K562 (cell line): ENCODE measurements at regions not wholly inside any gene's neighbourhood (a gene's known extent, or its start where the extent isn't known, plus 50 kb on each side); places are given as distances from the start of the nearest gene placed in this dataset.

ENCODE experiments used
- ATAC-seq: fragments of 200-7000 bp; cut with Tn5 transposase; 3 replicates; pipeline ENCODE4 v1.9.1; 2020; ENCODE audit warnings: moderate library complexity
- BruUV-seq: library from RNA; stranded (reverse); fragments of 400-500 nt; replicated peaks from 2 replicates; lab custom pipeline; 2021; lab: Mats Ljungman, UMichigan
- CTCF ChIA-PET: fragments of 300-600 bp; formaldehyde crosslinking; extraction: SDS; loops from one replicate; lab custom pipeline; 2021; ENCODE audit warnings: low intra/inter-chr PET ratio; lab: Yijun Ruan, JAX
- POLR2A ChIA-PET: fragments of 300-600, 350-650 bp; sonication (Branson Sonifier 250); formaldehyde crosslinking; extraction: SDS; loops from one replicate; lab custom pipeline; 2021; ENCODE audit warnings: antibody characterized with exemption, inconsistent platforms; lab: Yijun Ruan, JAX
- DNase-seq, 4 experiments: peaks; one replicate each; pipeline versions ENCODE4 v3.0.0 to v3.0.0-alpha.2; 2011 to 2018; ENCODE audit warnings: low spot score in 3 of 4, mixed read lengths in 3 of 4; ENCODE audit errors: extremely low read depth in 1 of 4
- FAIRE-seq: peaks from 2 replicates; lab custom pipeline; 2011; peaks lifted over from hg19 to GRCh38; lab: Jason Lieb, UNC
- H2AFZ ChIP-seq: 2 replicates; pipeline ENCODE4 v1.6.0; 2011; ENCODE audit warnings: low read depth, low read length, control low read depth, inconsistent platforms
- H3K27ac ChIP-seq: fragments of 200-600 bp; 3 replicates; pipeline ENCODE4 v1.8.0; 2011; ENCODE audit warnings: low read depth, mild to moderate bottlenecking, control low read depth, inconsistent platforms, low read length, moderate library complexity, mixed read lengths; ENCODE audit errors: extremely low read depth
- H3K27me3 ChIP-seq, 2 experiments: fragments of 300-600 bp in 1 of 2; 2 replicates in 1 of 2; 3 replicates in 1 of 2; pipeline versions ENCODE4 v1.6.0 to v1.8.0; 2011; ENCODE audit warnings: inconsistent platforms in 2 of 2, low read length in 2 of 2, mild to moderate bottlenecking in 1 of 2, mixed read lengths in 1 of 2, moderate library complexity in 1 of 2; ENCODE audit not compliant: control insufficient read depth in 2 of 2, insufficient read depth in 2 of 2
- H3K36me3 ChIP-seq: fragments of 300-600 bp; 3 replicates; pipeline ENCODE4 v1.8.0; 2011; ENCODE audit warnings: mild to moderate bottlenecking, low read length, inconsistent platforms; ENCODE audit not compliant: control insufficient read depth, insufficient read depth
- H3K4me1 ChIP-seq, 2 experiments: fragments of 200-600 bp in 1 of 2; replicated peaks in 1 of 2; 2 replicates in 1 of 2; 3 replicates in 1 of 2; pipeline versions ENCODE4 v1.5.1 to v1.8.0; 2011; ENCODE audit warnings: inconsistent platforms in 2 of 2, low read length in 2 of 2, mild to moderate bottlenecking in 1 of 2, mixed read lengths in 1 of 2, moderate library complexity in 1 of 2; ENCODE audit not compliant: control insufficient read depth in 2 of 2, insufficient read depth in 2 of 2
- H3K4me2 ChIP-seq: 2 replicates; pipeline ENCODE4 v1.6.1; 2011; ENCODE audit warnings: low read length, control low read depth, inconsistent platforms, mixed read lengths; ENCODE audit not compliant: insufficient read depth
- H3K4me3 ChIP-seq: fragments of 200-600 bp; sonication (generic), shearing (Covaris generic); 2 replicates; pipeline ENCODE4 v1.5.1; 2016; ENCODE audit warnings: control low read depth, inconsistent platforms
- H3K79me2 ChIP-seq: fragments of 200-600 bp; 3 replicates; pipeline ENCODE4 v1.8.0; 2011; ENCODE audit warnings: low read length, inconsistent platforms; ENCODE audit not compliant: control insufficient read depth, insufficient read depth
- H3K9ac ChIP-seq, 2 experiments: 2 replicates each; pipeline versions ENCODE4 v1.6.0 to v1.6.1; 2011; ENCODE audit warnings: low read depth in 2 of 2, low read length in 2 of 2, control low read depth in 1 of 2, inconsistent platforms in 1 of 2, mild to moderate bottlenecking in 1 of 2, mixed read lengths in 1 of 2; ENCODE audit not compliant: insufficient read depth in 1 of 2
- H3K9me1 ChIP-seq: one replicate; pipeline ENCODE4 v1.6.0; 2011; ENCODE audit warnings: inconsistent platforms, mild to moderate bottlenecking, low read length, moderate library complexity; ENCODE audit not compliant: control insufficient read depth, insufficient read depth
- H3K9me3 ChIP-seq: replicated peaks from 2 replicates; pipeline ENCODE4 v1.5.1; 2011; ENCODE audit warnings: low read depth, low read length, inconsistent platforms; ENCODE audit not compliant: control insufficient read depth, insufficient read depth
- H4K20me1 ChIP-seq: replicated peaks from 2 replicates; pipeline ENCODE4 v1.6.1; 2011; ENCODE audit warnings: low read length, inconsistent platforms, mixed read lengths; ENCODE audit not compliant: control insufficient read depth, insufficient read depth
- CEBPZ ChIP-seq: fragments of 150-350 bp; IDR thresholded peaks from 2 replicates; pipeline ENCODE4 v1.6.1; 2014; ENCODE audit warnings: low read depth, mild to moderate bottlenecking, low read length, borderline replicate concordance
- GABPA ChIP-seq: fragments of 200-800 bp; sonication (Bioruptor generic); conservative IDR thresholded peaks from 2 replicates; pipeline ENCODE4 v1.6.1; 2016; ENCODE audit warnings: low read depth, missing genetic modification characterization, missing compliant biosample characterization
- HOMEZ ChIP-seq: fragments of 250-450 bp; sonication (Bioruptor Pico); IDR thresholded peaks from 2 replicates; pipeline ENCODE4 v1.4.0; 2020; ENCODE audit warnings: mild to moderate bottlenecking, moderate library complexity
- ILF3 ChIP-seq: fragments of 450-650 bp; IDR thresholded peaks from 2 replicates; pipeline ENCODE4 v1.6.1; 2018; ENCODE audit warnings: antibody characterized with exemption, mild to moderate bottlenecking, moderate library complexity, borderline replicate concordance
- KAT2B ChIP-seq: IDR thresholded peaks from one replicate; pipeline ENCODE4 v1.6.1; 2012; ENCODE audit warnings: low read depth, mild to moderate bottlenecking, control low read depth, inconsistent platforms, low read length, moderate library complexity
- KLF13 ChIP-seq: fragments of 450-650 bp; IDR thresholded peaks from 2 replicates; pipeline ENCODE4 v1.6.1; 2016; ENCODE audit warnings: missing genetic modification characterization, low read depth, mild to moderate bottlenecking, missing compliant biosample characterization, moderate library complexity, borderline replicate concordance
- MCM3 ChIP-seq: fragments of 450-650 bp; IDR thresholded peaks from 2 replicates; pipeline ENCODE4 v1.6.1; 2016
- NFYB ChIP-seq: IDR thresholded peaks from 2 replicates; pipeline ENCODE4 v1.6.1; 2011; ENCODE audit warnings: mild to moderate bottlenecking, moderate library complexity; ENCODE audit not compliant: insufficient read length; ENCODE audit errors: extremely low read depth
- PREB ChIP-seq: sonication (generic); formaldehyde crosslinking; IDR thresholded peaks from 2 replicates; pipeline ENCODE4 v1.8.1; 2023; ENCODE audit warnings: mild to moderate bottlenecking, missing genetic modification reagents
- PTTG1 ChIP-seq: fragments of 450-650 bp; IDR thresholded peaks from 2 replicates; pipeline ENCODE4 v1.6.1; 2016; ENCODE audit warnings: low read depth, mild to moderate bottlenecking, missing genetic modification characterization, missing compliant biosample characterization
- RBM25 ChIP-seq: fragments of 200-400 bp; formaldehyde crosslinking; IDR thresholded peaks from 2 replicates; pipeline ENCODE4 v1.6.1; 2018; ENCODE audit warnings: low read length, low read depth, moderate library complexity; ENCODE audit not compliant: severe bottlenecking
- SRSF7 ChIP-seq: fragments of 200-400 bp; formaldehyde crosslinking; optimal IDR thresholded peaks from 2 replicates; pipeline ENCODE3; 2017; ENCODE audit warnings: mild to moderate bottlenecking, low read depth, low read length
- TEAD2 ChIP-seq: fragments of 450-650 bp; IDR thresholded peaks from 2 replicates; pipeline ENCODE4 v1.6.1; 2016; ENCODE audit warnings: missing genetic modification characterization, control low read depth, missing compliant biosample characterization
- ZEB2 ChIP-seq: fragments of 450-650 bp; IDR thresholded peaks from 2 replicates; pipeline ENCODE4 v1.6.1; 2016
- ZNF133 ChIP-seq: fragments of 250-450 bp; sonication (Bioruptor Pico); IDR thresholded peaks from 2 replicates; pipeline ENCODE4 v1.4.0; 2020; ENCODE audit warnings: mild to moderate bottlenecking
- ZNF699 ChIP-seq: fragments of 250-450 bp; sonication (Bioruptor Pico); IDR thresholded peaks from 2 replicates; pipeline ENCODE4 v1.8.0; 2021; ENCODE audit warnings: mild to moderate bottlenecking, moderate library complexity; ENCODE audit not compliant: insufficient replicate concordance
- WGBS: fragments of 100-300 bp; shearing (Covaris generic); methylation state at CpG from one replicate; pipeline ENCODE4 v1.1.6; 2016; ENCODE audit warnings: low coverage, mixed read lengths; ENCODE audit not compliant: insufficient coverage; ENCODE audit errors: missing lambda C conversion rate; 5-methylcytosine and 5-hydroxymethylcytosine counted together
- in situ Hi-C: fragments of 300-500 bp; cut with MboI; formaldehyde crosslinking; loops from 4 replicates; pipeline ENCODE4 v1.15.0; 2018; ENCODE audit warnings: inconsistent platforms, mixed read lengths
- intact Hi-C: fragments of 100-400 bp; cut with micrococcal nuclease; formaldehyde crosslinking; loops from 2 replicates; pipeline ENCODE4 v1.14.2; 2022

- no peak for ATAC-seq
- no peaks in the 10 kb centered on the region for H3K36me3 ChIP-seq
- H3K9ac ChIP-seq, result no peak overlapping the region
- H3K4me3 ChIP-seq, result no peak overlapping the region
- no peak for FAIRE-seq
- no peaks in the 10 kb centered on the region for H3K9me3 ChIP-seq
- no TSS peak for BruUV-seq
- peaks cover 0 to 30% of the 10 kb centered on the region in 2 experiments; a peak in 2 of 5 replicates for H3K27me3 ChIP-seq
- no peak overlapping the region for H3K27ac ChIP-seq
- no peak overlapping the region for H2AFZ ChIP-seq
- H3K4me1 ChIP-seq, result no peaks in the 10 kb centered on the region
- WGBS, result 2% methylated on average over 10 of the region's 14 CpGs
- POLR2A ChIA-PET, result no interaction called here
- in situ Hi-C loops, result no loop called here
- TF ChIP-seq RBM25 (no peak), TEAD2 (tag) (no peak), PTTG1 (no peak), ILF3 (no peak), KLF13 (tag) (no peak), MCM3 (no peak), NFYB (no peak), SRSF7 (no peak), CEBPZ (no peak), GABPA (tag) (no peak), PREB (CRISPR knock-in tag) (no peak), HOMEZ (CRISPR knock-in tag) (no peak), ZNF699 (CRISPR knock-in tag) (no peak), KAT2B (no peak), ZEB2 (no peak), ZNF133 (CRISPR knock-in tag) (no peak)
- intact Hi-C loops, result no loop called here
- H3K4me2 ChIP-seq, result no peak overlapping the region
- CTCF ChIA-PET, result no interaction called here
- H3K79me2 ChIP-seq, result no peaks in the 10 kb centered on the region
- no peaks in the 10 kb centered on the region for H4K20me1 ChIP-seq
- no peaks in the 10 kb centered on the region for H3K9me1 ChIP-seq
- DNase-seq, result no peak
Measured at GRCh38 chr18:78630981-78631510, 348.6 kb upstream of the SALL3 start.
